H1 (cell line): ENCODE measurements at regions not wholly inside any gene's neighbourhood (a gene's known extent, or its start where the extent isn't known, plus 50 kb on each side); places are given as distances from the start of the nearest gene placed in this dataset.

Experiments
- BCL11A ChIP-seq, 2 experiments: IDR thresholded peaks; one replicate each; pipeline ENCODE4 v1.6.1; 2011; ENCODE audit warnings: low read depth in 2 of 2, low read length in 2 of 2, mild to moderate bottlenecking in 2 of 2
- CTBP2 ChIP-seq: IDR thresholded peaks from 2 replicates; pipeline ENCODE4 v1.7.0; 2011; ENCODE audit warnings: borderline replicate concordance, mild to moderate bottlenecking, moderate library complexity, mixed read lengths, low read length; ENCODE audit not compliant: insufficient read depth, insufficient read length
- MAFK ChIP-seq: IDR thresholded peaks from 2 replicates; pipeline ENCODE4 v1.6.1; 2012; ENCODE audit warnings: low read depth, mild to moderate bottlenecking, improper control_type of control experiment, low read length
- SP2 ChIP-seq: IDR thresholded peaks from 2 replicates; pipeline ENCODE4 v1.6.1; 2012; ENCODE audit warnings: mild to moderate bottlenecking, low read length, inconsistent platforms

- TF ChIP-seq BCL11A (IDR thresholded peaks at IDR 0.05; ENCODE audit: low read depth in 2 of 2, low read length in 2 of 2), result no peak
- no peak for TF ChIP-seq SP2
- no peak for TF ChIP-seq MAFK
- no peak for TF ChIP-seq CTBP2
These were observed 108.2 kb upstream of the ADRA2C start (continued) for GRCh38 chr4:3657902-3658529.
